ENCODE measurements at regions not wholly inside any gene's neighbourhood (a gene's known extent, or its start where the extent isn't known, plus 50 kb on each side); places are given as distances from the start of the nearest gene placed in this dataset.

DNA sequence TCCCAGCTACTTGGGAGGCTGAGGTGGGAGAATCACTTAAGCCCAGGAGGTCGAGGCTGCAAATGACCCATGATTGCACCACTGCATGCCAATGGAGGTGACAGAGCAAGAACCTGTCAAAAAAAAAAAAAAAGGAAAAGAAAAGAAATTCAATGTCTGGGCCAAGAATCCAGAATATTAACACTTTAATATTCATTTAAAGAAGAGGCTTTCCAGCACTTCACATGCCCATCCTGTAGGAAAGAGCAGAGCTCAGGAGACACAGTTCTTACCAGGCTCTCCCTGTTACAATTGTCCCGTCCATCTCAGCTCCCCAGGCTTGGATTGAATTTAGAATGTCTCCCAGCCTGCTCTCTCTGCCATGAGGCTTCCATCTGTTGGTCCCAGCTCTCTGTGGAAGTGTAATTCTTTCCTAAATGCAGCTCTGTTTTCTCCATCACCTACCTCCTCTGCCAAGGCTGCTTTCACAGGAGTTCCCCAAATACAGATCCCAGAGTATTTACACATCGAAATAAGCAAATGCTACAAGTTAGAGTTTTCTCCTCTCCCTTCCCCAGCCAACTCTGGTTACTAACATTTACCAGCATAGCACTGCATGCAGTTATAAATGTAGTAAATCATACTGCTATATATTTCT, 116.6 kb upstream of the CDC42BPA start:
- no peak overlapping the region for H3K4me3 ChIP-seq (ENCODE audit: low read length)
- DNase-seq (ENCODE audit: low read depth): no peak
- no peak for TF ChIP-seq CTCF (conservative IDR thresholded peaks at IDR 0.05; ENCODE audit: low read depth, low read length)

DNA sequence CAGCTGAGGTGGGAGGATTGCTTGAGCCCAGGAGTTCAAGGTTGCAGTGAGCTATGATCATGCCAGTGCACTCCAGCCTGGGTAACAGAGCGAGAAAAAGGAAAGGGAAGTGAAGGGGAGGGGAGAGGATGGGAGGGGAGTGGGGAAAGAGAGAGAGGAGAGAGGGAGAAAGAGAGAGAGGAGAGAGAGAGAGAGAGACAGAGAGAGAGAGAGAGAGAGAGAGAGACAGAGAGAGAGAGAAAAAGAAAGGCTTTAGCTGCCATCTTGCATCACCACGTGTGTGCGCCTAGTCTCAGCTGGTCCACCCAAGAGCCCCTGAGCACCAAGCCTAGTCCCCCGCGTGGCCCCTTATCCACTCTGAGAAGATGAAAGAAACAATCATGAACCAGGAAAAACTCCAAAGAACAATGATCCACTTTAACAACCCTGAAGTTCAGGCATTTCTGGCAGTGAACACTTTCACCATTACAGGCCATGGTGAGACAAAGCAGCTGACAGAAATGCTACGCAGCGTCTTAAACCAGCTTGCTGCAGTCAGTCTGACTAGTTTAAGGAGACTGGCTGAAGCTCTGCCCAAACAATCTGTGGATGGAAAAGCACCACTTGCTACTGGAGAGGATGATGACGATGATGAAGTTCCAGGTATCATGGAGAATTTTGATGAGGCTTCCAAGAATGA, 115.5 kb upstream of the CDC42BPA start:
- no peak for DNase-seq (ENCODE audit: low read depth)
- H3K4me3 ChIP-seq (ENCODE audit: low read length): no peak overlapping the region
- no peak for TF ChIP-seq CTCF (conservative IDR thresholded peaks at IDR 0.05; ENCODE audit: low read depth, low read length)

DNA sequence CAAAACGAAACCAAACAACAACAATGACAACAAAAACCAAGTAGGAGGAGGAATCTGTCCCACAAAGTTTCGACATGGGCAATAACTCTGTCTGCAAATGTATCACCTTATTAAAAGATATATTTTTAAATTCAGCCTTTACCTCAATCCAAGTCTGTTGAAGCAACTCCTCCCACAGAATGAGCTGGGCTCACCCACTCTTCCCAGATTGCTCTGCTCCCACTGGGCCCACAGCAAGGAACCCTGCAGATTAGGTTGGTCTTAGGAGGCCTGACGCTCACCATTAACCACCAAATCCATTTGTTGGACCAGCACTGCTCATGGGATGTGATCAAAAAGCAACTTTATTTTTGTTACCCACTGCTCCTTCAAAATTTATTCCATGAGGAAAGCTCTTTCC, 114.7 kb upstream of the CDC42BPA start:
- TF ChIP-seq CTCF (conservative IDR thresholded peaks at IDR 0.05; ENCODE audit: low read depth, low read length): no peak
- no peak for DNase-seq (ENCODE audit: low read depth)
- no peak overlapping the region for H3K4me3 ChIP-seq (ENCODE audit: low read length)

DNA sequence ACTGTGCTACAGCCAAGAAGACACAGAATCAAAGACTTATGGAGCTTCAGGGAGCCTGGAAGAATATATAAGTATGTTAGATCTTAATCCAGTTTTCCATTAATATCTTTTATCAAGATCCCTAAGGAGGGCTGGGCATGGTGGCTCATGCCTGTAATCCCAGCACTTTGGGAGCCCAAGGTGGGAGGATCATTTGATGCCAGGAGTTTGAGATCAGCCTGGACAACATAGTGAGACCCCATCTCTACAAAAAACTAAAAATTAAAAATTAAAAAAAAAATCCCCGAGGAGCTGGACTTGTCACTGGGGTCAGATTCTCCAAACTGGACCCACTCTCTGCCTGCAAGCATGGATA, 113.9 kb upstream of the CDC42BPA start:
- TF ChIP-seq CTCF (conservative IDR thresholded peaks at IDR 0.05; ENCODE audit: low read depth, low read length): no peak
- DNase-seq (ENCODE audit: low read depth): no peak
- H3K4me3 ChIP-seq (ENCODE audit: low read length): no peak overlapping the region

- H3K4me3 ChIP-seq (ENCODE audit: low read length): no peak overlapping the region
- DNase-seq (ENCODE audit: low read depth): no peak
- no peak for TF ChIP-seq CTCF (conservative IDR thresholded peaks at IDR 0.05; ENCODE audit: low read depth, low read length)
Measured at GRCh38 chr1:227429447-227430359, 111.4 kb upstream of the CDC42BPA start.

DNA sequence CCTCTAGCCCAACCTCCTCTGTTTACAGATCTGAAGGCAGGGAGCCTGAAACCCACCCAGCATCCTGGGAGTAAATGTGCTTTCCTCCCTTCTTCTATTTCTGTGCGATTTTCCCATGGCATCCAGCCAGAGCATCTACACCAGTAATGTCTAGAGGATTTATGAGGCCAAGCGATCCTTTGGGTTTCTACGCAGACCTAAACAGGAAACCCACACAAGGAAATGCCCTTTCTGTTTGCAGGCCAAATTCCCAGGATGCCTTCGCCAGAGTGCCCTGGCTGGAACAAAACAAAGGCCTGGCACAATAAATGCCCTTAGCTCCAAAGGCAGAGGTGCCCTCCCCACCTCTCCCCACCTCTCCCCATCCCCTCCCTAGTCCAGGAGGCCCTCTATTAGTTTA, 110.5 kb upstream of the CDC42BPA start:
- TF ChIP-seq CTCF (conservative IDR thresholded peaks at IDR 0.05; ENCODE audit: low read depth, low read length): no peak
- DNase-seq (ENCODE audit: low read depth): peak; percentile 58
- no peak overlapping the region for H3K4me3 ChIP-seq (ENCODE audit: low read length)
